ENCODE measurements at regions not wholly inside any gene's neighbourhood (a gene's known extent, or its start where the extent isn't known, plus 50 kb on each side); places are given as distances from the start of the nearest gene placed in this dataset.
"Not testable (repeated sequence)": the region's sequence is repeated elsewhere in the genome, so short reads cannot be mapped to it uniquely, and the experiment has no call there.

- no peaks in the 10 kb centered on the region for H3K9me3 ChIP-seq (ENCODE audit: control insufficient read depth, low read depth, low read length)
- H3K9ac ChIP-seq (ENCODE audit: control insufficient read depth, extremely low read depth, insufficient read depth, low read length), result no peak overlapping the region
- TF ChIP-seq EZH2 (IDR thresholded peaks at IDR 0.05; ENCODE audit: low read length) (no peak), CTCF (optimal IDR thresholded peaks at IDR 0.05 in 1 of 3, IDR thresholded peaks at IDR 0.05 in 1 of 3, conservative IDR thresholded peaks at IDR 0.05 in 1 of 3; ENCODE audit: extremely low read depth in 1 of 3, insufficient read depth in 2 of 3, low read length in 3 of 3) (no peak)
- no peaks in the 10 kb centered on the region for H3K79me2 ChIP-seq (ENCODE audit: control insufficient read depth, insufficient read depth, low read length)
- dilution Hi-C loops (cut with MboI; ENCODE audit: extremely low pct_ligation_motif_present, low sequenced_read_pairs), result no loop called here
- no peak for FAIRE-seq
- no peaks in the 10 kb centered on the region for H3K4me1 ChIP-seq (ENCODE audit: control insufficient read depth, extremely low read depth, insufficient read depth, low read length)
- H3K36me3 ChIP-seq (ENCODE audit: control insufficient read depth in 2 of 2, extremely low read depth in 1 of 2, insufficient read depth in 2 of 2, low read length in 2 of 2), result no peaks in the 10 kb centered on the region
- H4K20me1 ChIP-seq (ENCODE audit: control insufficient read depth, extremely low read depth, insufficient read depth, low read length), result no peaks in the 10 kb centered on the region
- H3K4me3 ChIP-seq (ENCODE audit: control insufficient read depth in 2 of 3, extremely low read depth in 1 of 3, insufficient read depth in 2 of 3, low read depth in 1 of 3, low read length in 3 of 3), result no peak overlapping the region
- no peak for DNase-seq (ENCODE audit: low read depth, low spot score)
- H3K4me2 ChIP-seq (ENCODE audit: control insufficient read depth, extremely low read depth, insufficient read depth, low read depth, low read length), result no peak overlapping the region
- H2AFZ ChIP-seq (ENCODE audit: control insufficient read depth, low read length), result no peak overlapping the region
- H3K9me1 ChIP-seq (ENCODE audit: control insufficient read depth, extremely low read depth, insufficient read depth, low read length), result no peaks in the 10 kb centered on the region
- no peak overlapping the region for H3K27ac ChIP-seq (ENCODE audit: control insufficient read depth, insufficient read depth, low read length)
- no peaks in the 10 kb centered on the region for H3K27me3 ChIP-seq (ENCODE audit: control insufficient read depth, extremely low read depth, insufficient read depth, low read length)
These were observed 79.0 kb upstream of the NOX3 start for GRCh38 chr6:155534678-155535077.

GRCh38 chr6:155530219-155530834, 74.7 kb upstream of the NOX3 start:
- FAIRE-seq, result peak; percentile 17

GRCh38 chr6:155529814-155530213, 74.2 kb upstream of the NOX3 start:
- H3K4me2 ChIP-seq (ENCODE audit: control insufficient read depth, extremely low read depth, insufficient read depth, low read depth, low read length); H3K4me3 ChIP-seq (ENCODE audit: control insufficient read depth in 2 of 3, extremely low read depth in 1 of 3, insufficient read depth in 2 of 3, low read depth in 1 of 3, low read length in 3 of 3); H3K36me3 ChIP-seq (ENCODE audit: control insufficient read depth in 2 of 2, extremely low read depth in 1 of 2, insufficient read depth in 2 of 2, low read length in 2 of 2); FAIRE-seq; DNase-seq (ENCODE audit: low read depth, low spot score); H3K27ac ChIP-seq (ENCODE audit: control insufficient read depth, insufficient read depth, low read length); dilution Hi-C loops (cut with MboI; ENCODE audit: extremely low pct_ligation_motif_present, low sequenced_read_pairs); H3K9ac ChIP-seq (ENCODE audit: control insufficient read depth, extremely low read depth, insufficient read depth, low read length); H2AFZ ChIP-seq (ENCODE audit: control insufficient read depth, low read length); H4K20me1 ChIP-seq (ENCODE audit: control insufficient read depth, extremely low read depth, insufficient read depth, low read length); H3K4me1 ChIP-seq (ENCODE audit: control insufficient read depth, extremely low read depth, insufficient read depth, low read length); H3K27me3 ChIP-seq (ENCODE audit: control insufficient read depth, extremely low read depth, insufficient read depth, low read length); H3K79me2 ChIP-seq (ENCODE audit: control insufficient read depth, insufficient read depth, low read length); H3K9me3 ChIP-seq (ENCODE audit: control insufficient read depth, low read depth, low read length); H3K9me1 ChIP-seq (ENCODE audit: control insufficient read depth, extremely low read depth, insufficient read depth, low read length): not testable (repeated sequence)

More at GRCh38 chr6:155530219-155530834, 74.7 kb upstream of the NOX3 start:
- H3K9me1 ChIP-seq (ENCODE audit: control insufficient read depth, extremely low read depth, insufficient read depth, low read length), result no peaks in the 10 kb centered on the region
- no peaks in the 10 kb centered on the region for H3K79me2 ChIP-seq (ENCODE audit: control insufficient read depth, insufficient read depth, low read length)
- H3K9ac ChIP-seq (ENCODE audit: control insufficient read depth, extremely low read depth, insufficient read depth, low read length), result no peak overlapping the region
- no peak overlapping the region for H3K4me2 ChIP-seq (ENCODE audit: control insufficient read depth, extremely low read depth, insufficient read depth, low read depth, low read length)
- no peak overlapping the region for H2AFZ ChIP-seq (ENCODE audit: control insufficient read depth, low read length)
- TF ChIP-seq CTCF (optimal IDR thresholded peaks at IDR 0.05 in 1 of 3, IDR thresholded peaks at IDR 0.05 in 1 of 3, conservative IDR thresholded peaks at IDR 0.05 in 1 of 3; ENCODE audit: extremely low read depth in 1 of 3, insufficient read depth in 2 of 3, low read length in 3 of 3) (peak; percentile 43 to 70 (median 69)), EZH2 (IDR thresholded peaks at IDR 0.05; ENCODE audit: low read length) (no peak)
- no peaks in the 10 kb centered on the region for H3K36me3 ChIP-seq (ENCODE audit: control insufficient read depth in 2 of 2, extremely low read depth in 1 of 2, insufficient read depth in 2 of 2, low read length in 2 of 2)
- no peak overlapping the region for H3K4me3 ChIP-seq (ENCODE audit: control insufficient read depth in 2 of 3, extremely low read depth in 1 of 3, insufficient read depth in 2 of 3, low read depth in 1 of 3, low read length in 3 of 3)
- H4K20me1 ChIP-seq (ENCODE audit: control insufficient read depth, extremely low read depth, insufficient read depth, low read length), result no peaks in the 10 kb centered on the region
- dilution Hi-C loops (cut with MboI; ENCODE audit: extremely low pct_ligation_motif_present, low sequenced_read_pairs), result no loop called here
- no peaks in the 10 kb centered on the region for H3K27me3 ChIP-seq (ENCODE audit: control insufficient read depth, extremely low read depth, insufficient read depth, low read length)
- no peak for DNase-seq (ENCODE audit: low read depth, low spot score)
- no peaks in the 10 kb centered on the region for H3K9me3 ChIP-seq (ENCODE audit: control insufficient read depth, low read depth, low read length)
- H3K4me1 ChIP-seq (ENCODE audit: control insufficient read depth, extremely low read depth, insufficient read depth, low read length), result peaks cover 9% of the 10 kb centered on the region
- H3K27ac ChIP-seq (ENCODE audit: control insufficient read depth, insufficient read depth, low read length), result no peak overlapping the region

All from keratinocyte (primary cell).